ENCODE measurements at regions not wholly inside any gene's neighbourhood (a gene's known extent, or its start where the extent isn't known, plus 50 kb on each side); places are given as distances from the start of the nearest gene placed in this dataset.
"Not testable (repeated sequence)": the region's sequence is repeated elsewhere in the genome, so short reads cannot be mapped to it uniquely, and the experiment has no call there.

- no peak for DNase-seq
Observed at GRCh38 chr7:86366946-86367345, 276.8 kb upstream of the GRM3 start.

DNA sequence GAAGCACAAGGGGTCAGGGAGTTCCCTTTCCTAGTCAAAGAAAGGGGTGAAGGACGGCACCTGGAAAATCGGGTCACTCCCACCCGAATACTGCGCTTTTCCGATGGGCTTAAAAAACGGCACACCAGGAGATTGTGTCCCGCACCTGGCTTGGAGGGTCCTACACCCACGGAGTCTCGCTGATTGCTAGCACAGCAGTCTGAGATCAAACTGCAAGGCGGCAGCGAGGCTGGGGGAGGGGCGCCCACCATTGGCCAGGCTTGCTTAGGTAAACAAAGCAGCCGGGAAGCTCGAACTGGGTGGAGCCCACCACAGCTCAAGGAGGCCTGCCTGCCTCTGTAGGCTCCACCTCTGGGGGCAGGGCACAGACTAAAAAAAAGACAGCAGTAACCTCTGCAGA lies 303.3 kb upstream of the GRM3 start:
- not testable (repeated sequence) for DNase-seq

DNA sequence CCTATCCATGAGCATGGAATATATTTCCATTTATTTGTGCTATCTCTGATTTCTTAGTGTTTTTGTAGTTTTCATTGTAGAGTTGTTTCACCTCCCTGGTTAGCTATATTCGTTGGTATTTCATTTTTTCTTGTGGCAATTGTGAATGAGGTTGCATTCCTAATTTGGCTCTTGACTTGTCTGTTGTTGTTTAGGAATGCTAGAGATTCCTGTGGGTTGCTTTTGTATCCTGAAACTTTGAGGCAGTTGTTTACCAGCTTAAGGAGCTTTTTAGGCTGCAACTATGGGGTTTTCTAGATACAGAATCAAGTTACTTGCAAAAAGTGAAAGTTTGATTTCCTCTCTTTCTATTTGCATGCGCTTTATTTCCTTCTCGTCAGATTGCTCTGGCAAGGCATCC lies 304.7 kb upstream of the GRM3 start:
- DNase-seq: no peak

GRCh38 chr7:86328801-86329433 lies 314.8 kb upstream of the GRM3 start:
- no peak for DNase-seq

- no peak for DNase-seq
Observed at GRCh38 chr7:86326847-86327246, 316.9 kb upstream of the GRM3 start.

GRCh38 chr7:86320889-86321288 lies 322.8 kb upstream of the GRM3 start:
- no peak for DNase-seq

- no peak for DNase-seq
Observed at GRCh38 chr7:86320341-86320740, 323.4 kb upstream of the GRM3 start.

DNA sequence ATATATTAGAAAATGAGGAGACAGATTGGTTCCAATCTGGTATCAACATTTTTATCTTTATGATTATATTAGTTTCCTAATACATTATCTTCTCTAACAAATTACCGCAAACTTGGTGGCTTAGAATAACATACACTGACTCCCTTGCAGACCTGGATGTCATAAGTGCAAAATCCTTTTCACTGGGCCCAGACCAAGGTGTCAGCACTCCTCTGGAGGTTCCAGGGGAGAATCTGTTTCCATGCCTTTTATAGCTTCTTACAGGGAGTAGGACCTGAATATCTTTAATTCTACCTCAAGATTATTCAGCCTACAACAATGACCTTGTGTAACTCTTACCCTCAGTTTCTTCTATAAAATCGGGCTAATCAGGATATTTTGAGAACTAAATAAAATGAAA lies 329.9 kb upstream of the GRM3 start:
- no peak for DNase-seq

DNA sequence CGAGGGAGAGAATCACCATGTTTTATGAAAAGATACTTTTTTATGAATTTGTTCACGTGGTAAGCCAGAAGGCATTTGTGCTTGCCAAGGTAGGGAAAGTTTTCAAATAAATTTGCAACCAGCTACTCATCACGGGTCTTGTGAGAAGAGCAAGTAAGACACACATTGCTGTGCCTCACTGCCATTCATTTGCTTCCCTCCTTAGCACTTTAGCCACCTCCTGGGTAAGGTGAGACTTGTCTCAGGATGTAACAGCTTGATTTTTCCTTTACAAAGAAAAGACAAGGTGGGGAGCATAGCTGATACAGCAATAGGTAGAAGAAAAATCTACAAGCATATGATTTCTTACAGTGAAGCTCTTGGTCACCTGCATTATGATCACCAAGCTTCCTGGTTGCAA lies 342.4 kb upstream of the GRM3 start:
- no peak for DNase-seq

DNA sequence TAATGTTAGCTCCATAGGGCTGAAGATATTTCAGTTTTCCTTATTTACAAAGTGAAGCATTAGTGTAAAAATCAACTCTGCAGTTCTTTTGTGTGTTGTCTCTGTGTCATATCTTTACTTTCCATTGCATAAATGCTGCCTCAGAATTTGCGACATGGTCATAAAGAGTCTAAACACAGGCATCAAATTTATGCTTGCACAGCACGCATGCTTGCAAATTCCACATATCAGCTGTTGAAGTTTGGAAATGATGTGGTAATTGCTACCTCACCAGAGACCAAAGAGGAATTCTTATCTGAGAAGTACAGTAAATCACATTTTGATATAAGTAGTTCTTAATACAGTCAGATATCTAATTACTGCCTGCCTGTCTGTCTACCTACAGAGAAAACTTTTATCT lies 348.2 kb upstream of the GRM3 start:
- no peak for DNase-seq

GRCh38 chr7:86282014-86282682 lies 361.6 kb upstream of the GRM3 start:
- peak; percentile 20 for DNase-seq

DNA sequence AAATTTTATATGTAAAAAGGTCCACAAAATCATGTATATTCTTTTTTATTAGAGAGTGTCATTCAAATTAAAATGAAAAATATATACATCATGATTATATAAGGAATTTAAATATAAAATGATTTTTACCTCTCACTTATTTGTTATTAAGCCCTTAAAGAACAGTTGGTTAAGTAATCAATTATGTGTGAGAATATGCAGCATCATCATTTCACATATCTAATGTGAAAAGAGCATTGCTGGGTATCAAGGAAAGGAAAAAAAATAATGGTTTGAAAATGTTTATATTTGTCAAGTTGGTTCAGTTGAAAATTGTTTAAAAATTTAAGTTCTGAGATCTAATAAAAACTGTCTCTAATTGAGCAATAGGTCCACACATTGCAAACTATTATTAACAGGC lies 363.6 kb upstream of the GRM3 start:
- no peak for DNase-seq

- DNase-seq: no peak
Observed at GRCh38 chr7:86262781-86263180, 380.9 kb upstream of the GRM3 start.

DNA sequence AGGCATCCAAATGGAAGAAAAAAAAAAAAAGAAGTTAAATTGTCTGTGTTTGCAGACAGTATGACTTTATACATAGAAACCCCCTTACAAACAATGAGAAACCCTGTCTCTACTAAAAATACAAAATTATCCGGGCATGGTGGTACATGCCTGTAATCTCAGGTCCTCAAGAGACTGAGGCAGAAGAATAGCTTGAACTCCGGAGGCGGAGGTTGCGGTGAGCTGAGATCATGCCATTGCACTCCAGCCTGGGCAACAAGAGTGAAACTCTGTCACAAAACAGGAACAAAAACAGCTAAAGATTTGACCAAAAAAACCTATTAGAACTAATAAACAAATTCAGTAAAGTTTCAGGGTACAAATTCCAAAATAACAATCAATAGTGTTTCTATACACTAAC lies 385.8 kb upstream of the GRM3 start:
- no peak for DNase-seq

GRCh38 chr7:86252406-86252805 lies 391.3 kb upstream of the GRM3 start:
- no peak for DNase-seq

DNA sequence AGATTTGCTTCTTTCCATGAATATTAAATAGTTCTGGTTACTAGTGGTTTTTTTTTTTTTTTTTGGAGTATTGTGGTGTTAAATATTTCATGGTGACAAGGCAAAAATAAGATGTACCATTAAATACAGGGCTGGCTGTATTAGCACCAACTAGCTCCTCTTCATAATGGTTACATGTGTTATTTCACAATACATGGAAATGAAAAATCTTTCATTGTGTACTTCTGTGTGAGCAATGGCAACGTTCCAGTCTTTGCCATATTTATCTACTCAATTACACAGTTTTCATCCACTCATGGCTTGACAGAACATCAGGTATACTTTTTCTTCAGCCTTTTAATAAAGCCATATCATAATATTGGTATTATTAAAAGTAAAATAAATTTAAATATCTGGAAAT lies 394.7 kb upstream of the GRM3 start:
- no peak for DNase-seq

- DNase-seq: no peak
Observed at GRCh38 chr7:86243171-86243570, 400.5 kb upstream of the GRM3 start.

GRCh38 chr7:86226191-86226590 lies 417.5 kb upstream of the GRM3 start:
- DNase-seq: no peak

- no peak for DNase-seq
Observed at GRCh38 chr7:86222806-86223205, 420.9 kb upstream of the GRM3 start.

DNA sequence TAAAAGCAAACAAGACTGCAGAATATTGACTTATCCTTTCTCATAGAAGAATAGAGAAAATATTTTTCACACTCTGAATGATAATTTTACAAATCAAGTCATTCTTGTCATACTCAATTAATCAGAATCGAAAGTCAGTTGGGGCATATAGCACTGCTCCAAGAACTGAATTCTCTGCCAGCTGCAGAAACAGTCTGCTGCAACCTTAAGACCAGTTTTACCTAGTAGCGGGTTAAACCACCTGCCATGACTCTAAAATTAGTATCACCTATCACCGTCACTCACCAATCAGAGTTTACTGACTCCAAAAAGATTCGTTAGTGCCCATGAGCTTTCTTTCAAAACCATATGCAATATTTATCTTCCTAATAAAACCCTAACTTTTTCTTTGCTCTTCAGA lies 429.0 kb upstream of the GRM3 start:
- no peak for DNase-seq

DNA sequence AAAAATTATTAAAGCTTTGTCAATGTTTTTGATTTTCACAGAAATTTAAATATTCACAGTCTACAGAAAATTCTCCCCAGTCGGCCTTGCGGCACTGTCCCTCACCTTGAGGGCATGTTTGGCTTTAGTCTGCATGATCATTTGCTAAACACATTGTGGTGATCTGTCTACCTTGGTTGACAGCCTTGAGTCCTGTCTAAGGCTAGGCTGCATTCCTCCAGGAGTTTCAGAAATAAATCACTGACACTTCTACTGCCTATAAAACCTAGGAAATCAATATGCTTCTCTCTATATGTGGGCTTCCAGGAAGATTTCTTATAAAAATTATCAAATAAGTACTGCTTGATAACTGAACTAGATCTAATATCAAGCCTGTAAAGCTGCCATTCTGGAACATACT lies 430.7 kb upstream of the GRM3 start:
- no peak for DNase-seq

GRCh38 chr7:86209036-86209435 lies 434.7 kb upstream of the GRM3 start:
- no peak for DNase-seq

DNA sequence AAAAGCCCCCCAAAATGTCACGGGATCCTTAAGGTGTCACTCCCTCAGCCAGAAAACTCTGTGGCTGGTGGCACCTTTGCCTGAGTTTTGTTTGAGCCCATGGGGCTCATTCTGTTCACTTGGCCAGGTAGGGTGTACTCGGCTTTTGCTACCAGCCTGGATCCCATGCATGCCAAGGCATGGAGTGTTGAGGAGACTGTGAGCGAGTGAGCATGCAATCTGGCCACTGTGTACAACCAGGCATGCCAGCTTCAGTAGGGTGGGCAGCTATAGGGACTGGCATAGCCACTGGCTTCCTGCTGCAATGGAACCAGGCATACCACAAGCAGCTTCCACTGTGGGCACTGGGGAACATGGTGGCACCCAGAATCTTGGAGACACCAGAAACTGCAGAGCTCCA lies 436.0 kb upstream of the GRM3 start:
- no peak for DNase-seq

- DNase-seq: no peak
Observed at GRCh38 chr7:86202833-86203232, 440.9 kb upstream of the GRM3 start.

GRCh38 chr7:86201767-86202166 lies 441.9 kb upstream of the GRM3 start:
- DNase-seq: no peak
